GM18909 (cell line): ENCODE measurements at regions not wholly inside any gene's neighbourhood (a gene's known extent, or its start where the extent isn't known, plus 50 kb on each side); places are given as distances from the start of the nearest gene placed in this dataset.
"Not testable (repeated sequence)": the region's sequence is repeated elsewhere in the genome, so short reads cannot be mapped to it uniquely, and the experiment has no call there.

Experiments
- ATAC-seq: cut with Tn5 transposase; IDR thresholded peaks from one replicate; pipeline ENCODE4 v1.9.1; 2021; ENCODE audit warnings: mild to moderate bottlenecking; ENCODE audit not compliant: unreplicated experiment, poor library complexity

DNA sequence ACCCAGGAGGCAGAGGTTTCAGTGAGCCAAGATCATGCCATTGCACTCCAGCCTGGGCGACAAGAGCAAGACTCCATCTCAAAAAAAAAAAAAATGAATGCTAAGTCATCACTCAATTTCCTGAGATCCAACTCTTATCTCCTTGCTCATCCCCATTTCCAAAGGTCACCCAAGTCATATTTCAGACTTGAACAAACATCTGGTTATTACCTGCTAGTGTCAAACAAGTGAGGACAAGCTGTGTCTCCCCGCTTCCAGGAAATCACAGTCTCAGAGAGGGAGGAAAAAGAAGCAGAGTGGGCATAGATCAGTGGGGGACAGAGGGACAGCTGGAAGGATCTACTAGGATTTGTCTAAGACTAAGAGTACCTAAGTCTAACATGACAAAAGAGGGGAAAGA lies 147.5 kb upstream of the FUNDC1 start:
- ATAC-seq, result no peak

DNA sequence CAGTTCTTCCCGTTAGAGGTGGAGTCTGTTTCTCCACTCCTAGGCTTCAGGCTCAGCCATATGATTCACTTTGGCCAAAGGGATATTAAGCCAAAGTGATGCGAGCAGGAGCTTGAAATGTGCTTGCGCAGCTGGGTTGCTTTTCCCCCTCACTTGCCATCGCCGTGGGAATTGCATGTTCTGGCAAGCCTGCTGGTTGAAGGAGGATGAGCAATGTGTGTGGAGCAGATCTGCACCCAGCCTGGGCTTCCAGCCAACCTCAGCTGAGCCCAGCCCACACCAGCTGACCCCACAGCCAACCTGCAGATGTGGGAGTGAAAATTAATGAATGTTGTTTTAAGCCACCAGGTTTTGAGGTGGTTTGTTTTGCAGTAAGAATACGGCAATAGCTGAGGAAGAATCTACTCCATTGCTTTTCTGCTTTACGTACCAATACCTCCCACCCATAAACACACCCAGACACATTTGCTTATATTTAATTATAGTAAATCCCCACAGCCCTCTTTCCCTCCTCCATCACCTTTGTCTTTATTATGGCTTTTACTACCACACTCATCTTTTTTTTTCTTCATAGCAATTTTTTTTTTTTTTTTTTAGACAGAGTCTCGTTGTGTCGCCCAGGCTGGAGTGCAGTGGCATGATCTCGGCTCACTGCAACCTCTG lies 132.8 kb upstream of the FUNDC1 start:
- ATAC-seq, result no peak

DNA sequence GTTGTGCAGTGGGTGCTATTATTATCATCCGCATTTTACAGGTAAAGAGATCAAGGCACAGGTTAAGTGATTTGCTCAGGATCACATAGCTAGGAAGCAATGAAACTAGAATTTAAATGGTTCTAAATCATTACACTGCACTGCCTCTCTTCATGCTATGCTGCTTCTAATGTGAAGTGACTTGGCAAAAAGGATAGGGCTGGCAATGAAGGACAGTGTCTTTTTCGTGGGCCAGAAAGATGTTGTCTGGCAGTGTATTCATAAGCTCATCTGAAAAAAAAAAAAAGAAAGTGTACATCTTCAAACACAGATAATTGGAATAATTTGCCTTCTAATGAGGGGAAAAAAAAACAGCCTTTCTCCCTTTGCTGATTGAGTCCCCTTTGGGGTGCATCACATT lies 132.2 kb upstream of the FUNDC1 start:
- no peak for ATAC-seq

- no peak for ATAC-seq
Measured at GRCh38 chrX:44669626-44670025, 127.0 kb upstream of the FUNDC1 start.

DNA sequence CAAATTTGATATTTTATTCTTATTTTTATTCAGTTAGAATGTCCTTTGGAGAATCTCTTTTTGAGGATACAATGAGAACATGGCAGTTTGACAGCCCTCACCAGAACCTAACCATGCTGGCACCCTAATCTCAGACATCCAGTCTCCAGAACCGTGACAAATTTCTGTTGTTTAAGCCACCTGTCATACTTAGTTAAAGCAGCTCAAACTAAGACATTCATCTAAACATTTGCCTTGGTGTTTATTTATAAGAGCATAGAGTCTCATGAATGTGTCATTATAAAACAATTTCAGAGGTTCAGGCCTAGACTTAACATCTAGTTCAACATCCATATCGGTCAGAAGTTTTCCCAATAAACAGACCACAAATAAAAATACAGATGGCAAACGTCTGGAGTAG lies 125.1 kb upstream of the FUNDC1 start:
- ATAC-seq, result no peak

DNA sequence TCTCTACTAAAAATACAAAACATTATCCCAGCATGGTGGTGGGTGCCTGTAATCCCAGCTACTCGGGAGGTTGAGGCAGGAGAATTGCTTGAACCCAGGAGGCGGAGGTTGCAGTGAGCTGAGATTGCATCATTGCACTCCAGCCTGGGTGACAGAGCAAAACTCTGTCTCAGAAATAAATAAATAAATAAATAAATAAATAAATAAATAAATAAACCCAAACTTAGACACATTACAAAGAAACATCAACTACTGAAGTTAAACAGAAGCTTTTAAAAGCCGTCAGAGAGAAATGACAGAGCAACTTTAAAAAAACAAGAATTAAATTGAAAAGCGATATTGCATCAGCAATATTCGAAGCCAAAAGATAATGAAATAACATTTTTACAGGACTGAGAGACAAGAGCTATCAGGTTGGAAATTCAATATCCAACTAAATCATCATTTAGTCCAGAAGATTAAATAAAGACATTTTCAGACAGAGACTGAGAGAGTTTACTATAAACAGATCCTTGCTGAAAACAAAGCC lies 115.1 kb upstream of the FUNDC1 start:
- ATAC-seq, result not testable (repeated sequence)

DNA sequence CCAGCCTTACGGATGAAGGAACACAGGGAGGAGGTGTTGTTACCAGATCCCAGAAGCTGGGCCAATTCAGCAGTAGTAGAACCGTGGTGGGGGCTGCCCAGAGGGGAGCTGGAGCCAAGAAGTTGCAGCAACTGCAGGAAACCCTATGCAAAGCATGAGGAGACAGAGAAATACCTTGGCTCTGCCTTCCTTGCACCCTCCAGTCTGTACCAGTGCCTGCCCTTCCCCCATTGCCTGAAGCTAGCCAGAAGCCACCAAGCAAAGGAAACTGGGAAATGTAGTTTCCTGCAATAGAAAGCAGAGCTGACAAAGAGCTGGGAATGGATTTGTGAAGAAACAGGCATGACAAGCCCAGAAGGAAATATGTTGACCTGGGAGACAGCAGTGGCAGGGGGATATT lies 108.7 kb upstream of the FUNDC1 start:
- no peak for ATAC-seq

DNA sequence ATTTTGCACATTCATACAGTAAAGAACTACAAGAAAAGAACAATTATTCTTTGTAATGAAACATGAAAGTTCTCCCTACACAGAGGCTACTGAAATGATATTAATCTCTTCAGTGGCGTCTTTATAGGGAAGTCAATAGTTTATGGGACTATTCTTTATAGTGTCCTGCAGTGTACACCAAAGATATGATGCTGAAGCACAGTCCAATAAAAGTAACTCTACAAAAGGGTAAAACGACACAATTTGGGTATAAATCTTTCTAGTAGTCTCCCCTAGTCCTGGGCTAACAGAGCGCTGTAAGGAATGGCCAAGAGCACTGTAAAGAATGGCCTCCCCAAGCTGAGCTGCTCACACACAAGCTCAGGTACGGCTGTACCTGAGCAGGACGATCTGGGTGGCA lies 101.1 kb upstream of the FUNDC1 start:
- no peak for ATAC-seq

DNA sequence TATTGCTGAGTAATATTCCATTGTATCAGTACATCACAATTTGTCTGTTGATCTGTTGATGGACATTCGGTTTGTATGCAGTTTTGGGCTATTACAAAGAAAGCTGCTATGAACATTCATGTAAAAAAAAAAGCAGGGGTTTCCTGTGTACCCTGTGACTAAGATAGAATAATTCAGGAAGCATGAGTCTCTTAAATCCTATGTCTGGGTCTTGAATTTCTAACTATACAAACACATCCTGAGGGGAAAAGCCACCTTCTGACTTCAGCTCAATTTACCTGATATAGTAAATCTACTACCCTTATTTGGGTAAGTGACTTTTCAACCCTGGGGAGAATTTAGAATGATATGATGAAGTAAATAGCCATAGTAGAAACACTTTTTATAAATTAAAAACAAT lies 94.6 kb upstream of the FUNDC1 start:
- ATAC-seq, result no peak

DNA sequence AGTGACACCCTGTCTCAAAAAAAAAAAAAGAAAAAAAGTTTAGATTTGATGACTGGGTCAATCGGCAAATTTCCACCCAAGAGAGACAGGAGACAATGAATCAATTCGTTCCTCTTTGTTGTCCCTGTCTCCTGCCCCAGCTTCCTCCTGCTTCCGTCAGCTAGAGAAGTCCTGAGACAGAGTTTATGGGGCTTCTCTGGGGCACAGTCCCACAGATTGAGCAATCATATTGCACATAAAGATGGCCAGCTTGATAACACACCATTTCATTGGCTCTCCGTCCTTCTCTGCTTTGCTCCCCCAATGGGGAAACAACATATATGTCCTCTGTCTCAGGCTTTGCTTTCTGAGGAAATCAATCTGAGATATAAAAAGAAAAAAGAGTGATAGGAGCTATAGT lies 78.4 kb upstream of the FUNDC1 start:
- ATAC-seq, result no peak

GRCh38 chrX:44619039-44619438 lies 76.4 kb upstream of the FUNDC1 start:
- ATAC-seq, result no peak

DNA sequence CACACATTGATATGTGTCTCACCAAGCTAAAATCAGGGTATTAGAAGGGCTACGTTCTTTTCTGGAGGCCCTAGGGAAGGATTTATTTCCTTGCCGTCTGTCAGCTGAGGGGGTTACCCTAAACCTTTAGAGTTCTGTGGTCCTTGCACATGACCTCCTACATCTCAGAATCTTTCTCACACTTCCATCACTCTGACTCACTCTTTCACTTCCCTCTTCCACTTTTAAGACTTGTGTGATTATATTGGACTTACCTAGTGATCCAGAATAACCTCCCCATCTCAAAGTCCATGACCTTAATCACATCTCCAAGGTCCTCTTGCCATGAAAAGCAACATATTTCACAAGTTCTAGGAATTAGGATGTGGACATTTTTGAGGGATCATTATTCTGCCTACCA lies 53.6 kb upstream of the FUNDC1 start:
- peak; percentile 97 for ATAC-seq
